NCI-H146 (cell line): ENCODE measurements at regions not wholly inside any gene's neighbourhood (a gene's known extent, or its start where the extent isn't known, plus 50 kb on each side); places are given as distances from the start of the nearest gene placed in this dataset.

ENCODE experiments used
- DNase-seq: peaks from one replicate; lab custom pipeline; 2025; lab: John Stamatoyannopoulos, UW

- DNase-seq: no peak
Observed at GRCh38 chr1:229033480-229033879, 237.4 kb upstream of the RAB4A start.

GRCh38 chr1:229034342-229034741 lies 236.6 kb upstream of the RAB4A start:
- no peak for DNase-seq

GRCh38 chr1:229035054-229035747 lies 235.7 kb upstream of the RAB4A start:
- DNase-seq: no peak

GRCh38 chr1:229035748-229036082 lies 235.2 kb upstream of the RAB4A start:
- no peak for DNase-seq

DNA sequence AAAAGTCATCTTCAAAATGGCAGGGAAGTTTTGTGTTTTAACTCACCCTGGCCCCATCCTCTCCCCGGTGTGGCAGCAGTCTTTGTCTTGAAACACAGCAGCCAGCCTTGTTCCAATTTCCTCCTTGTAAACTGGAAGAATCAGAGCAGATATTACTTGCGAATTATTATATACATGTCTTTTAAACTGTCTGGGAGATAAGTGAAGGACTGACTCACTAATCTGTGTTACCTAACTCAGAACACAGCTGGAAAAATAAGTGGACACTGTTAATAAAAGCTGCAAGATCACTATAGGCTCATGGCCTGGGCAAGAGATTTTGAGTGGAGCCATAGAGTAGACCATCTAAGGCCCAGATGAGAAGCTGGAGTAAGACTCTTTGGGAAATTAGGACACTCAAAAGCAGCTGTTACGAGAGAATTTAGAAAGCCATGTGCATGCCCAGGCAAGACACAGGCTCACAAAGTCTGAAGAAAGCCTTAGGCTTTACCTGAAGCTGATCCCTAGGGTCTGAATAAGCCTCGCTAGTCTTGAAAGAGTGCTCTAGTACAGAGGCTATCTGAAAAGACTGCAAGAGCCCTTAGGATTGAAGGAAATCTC lies 233.0 kb upstream of the RAB4A start:
- DNase-seq: no peak

DNA sequence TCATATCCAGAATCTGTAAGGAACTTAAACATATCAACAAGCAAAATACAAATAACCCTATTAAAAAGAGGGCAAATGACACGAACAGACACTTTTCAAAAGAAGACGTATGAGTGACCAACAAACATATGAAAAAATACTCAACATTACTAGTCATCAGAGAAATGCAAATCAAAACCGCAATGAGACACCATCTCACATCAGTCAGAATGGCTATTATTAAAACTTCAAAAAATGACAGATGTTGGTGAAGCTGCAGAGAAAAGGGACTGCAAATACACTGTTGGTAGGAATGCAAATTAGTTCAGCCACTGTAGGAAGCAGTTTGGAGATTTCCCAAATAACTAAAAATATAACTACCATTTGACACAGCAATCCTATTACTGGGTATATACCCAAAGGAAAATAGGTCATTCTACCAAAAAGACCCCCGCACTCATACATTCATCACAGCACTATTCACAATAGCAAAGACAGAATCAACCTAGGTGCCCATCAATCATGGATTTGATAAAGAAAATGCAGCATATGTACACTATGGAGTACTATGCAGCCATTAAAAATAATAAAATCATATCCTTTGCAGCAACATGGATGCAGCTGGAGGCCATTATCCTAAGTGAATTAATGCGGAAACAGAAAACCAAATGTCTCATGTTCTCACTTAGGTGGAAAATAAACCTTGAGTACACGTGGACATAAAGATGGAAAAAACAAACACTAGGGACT lies 230.1 kb upstream of the RAB4A start:
- DNase-seq: no peak

- DNase-seq: no peak
Observed at GRCh38 chr1:229041946-229042345, 229.0 kb upstream of the RAB4A start.

GRCh38 chr1:229042482-229042881 lies 228.4 kb upstream of the RAB4A start:
- no peak for DNase-seq

DNA sequence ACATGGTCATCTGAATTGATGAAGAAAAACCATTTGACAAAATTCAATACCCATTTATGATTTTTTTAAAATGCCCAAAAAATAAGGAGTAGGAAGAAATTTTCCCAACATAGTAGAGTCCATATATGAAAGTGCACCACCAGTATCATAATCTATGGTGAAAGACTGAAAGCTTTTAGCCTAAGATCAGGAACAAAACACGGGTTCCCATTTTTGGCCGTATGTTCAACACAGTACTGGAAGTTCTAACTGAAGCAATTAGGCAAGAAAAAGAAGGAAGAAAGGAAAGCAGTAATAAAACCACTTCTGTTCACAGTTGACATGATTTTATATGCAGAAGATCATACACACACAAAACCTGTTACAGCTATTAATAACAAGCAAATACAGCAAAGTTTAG lies 227.8 kb upstream of the RAB4A start:
- DNase-seq: no peak

- no peak for DNase-seq
Observed at GRCh38 chr1:229046251-229046853, 224.6 kb upstream of the RAB4A start.

- DNase-seq: no peak
Observed at GRCh38 chr1:229047161-229047839, 223.6 kb upstream of the RAB4A start.

GRCh38 chr1:229047840-229048620 lies 222.9 kb upstream of the RAB4A start:
- no peak for DNase-seq

GRCh38 chr1:229048896-229049295 lies 222.0 kb upstream of the RAB4A start:
- no peak for DNase-seq

- DNase-seq: no peak
Observed at GRCh38 chr1:229056046-229056445, 214.9 kb upstream of the RAB4A start.

DNA sequence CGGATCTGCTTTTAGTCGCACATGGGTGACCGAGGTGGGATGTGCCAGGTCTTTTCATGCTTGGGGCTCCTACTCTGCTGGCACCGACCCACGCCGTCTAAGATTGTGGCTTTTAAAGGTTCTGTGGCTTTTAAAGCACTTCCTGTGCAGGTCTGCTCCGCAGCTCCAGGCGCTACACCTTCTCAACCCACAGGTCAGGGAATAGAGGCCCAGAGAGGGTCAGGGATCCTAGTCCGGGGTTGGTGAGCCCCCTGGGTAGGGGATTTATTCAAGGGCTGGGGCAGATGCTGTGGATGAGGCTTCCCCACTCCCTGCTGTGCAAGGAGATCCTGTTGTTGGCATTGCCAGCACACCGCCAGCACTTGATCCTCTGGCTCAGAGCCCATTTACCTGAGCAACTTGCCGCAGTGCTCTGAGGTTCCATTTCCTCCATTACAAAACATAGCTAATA lies 212.8 kb upstream of the RAB4A start:
- no peak for DNase-seq

DNA sequence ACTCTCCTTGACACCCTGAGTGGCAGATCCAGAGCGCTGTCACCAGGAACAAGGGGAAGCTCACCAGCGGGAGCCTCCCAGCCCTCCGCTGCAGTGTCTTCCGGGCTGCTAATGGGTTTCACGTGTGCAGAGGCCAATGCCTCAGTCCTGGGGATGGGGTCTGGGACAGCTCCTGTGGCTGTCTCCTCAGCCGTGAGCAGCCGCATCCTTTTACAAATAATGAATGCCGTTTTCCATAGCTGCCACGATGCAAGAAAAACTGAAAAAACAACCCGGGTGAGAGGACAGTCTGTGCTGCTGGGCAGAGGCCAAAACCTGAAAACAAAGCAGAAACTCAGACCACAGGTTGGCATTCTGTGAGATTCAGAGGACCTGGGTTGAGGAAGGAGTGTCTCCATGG lies 212.2 kb upstream of the RAB4A start:
- no peak for DNase-seq

GRCh38 chr1:229059671-229060539 lies 211.0 kb upstream of the RAB4A start:
- DNase-seq: no peak

DNA sequence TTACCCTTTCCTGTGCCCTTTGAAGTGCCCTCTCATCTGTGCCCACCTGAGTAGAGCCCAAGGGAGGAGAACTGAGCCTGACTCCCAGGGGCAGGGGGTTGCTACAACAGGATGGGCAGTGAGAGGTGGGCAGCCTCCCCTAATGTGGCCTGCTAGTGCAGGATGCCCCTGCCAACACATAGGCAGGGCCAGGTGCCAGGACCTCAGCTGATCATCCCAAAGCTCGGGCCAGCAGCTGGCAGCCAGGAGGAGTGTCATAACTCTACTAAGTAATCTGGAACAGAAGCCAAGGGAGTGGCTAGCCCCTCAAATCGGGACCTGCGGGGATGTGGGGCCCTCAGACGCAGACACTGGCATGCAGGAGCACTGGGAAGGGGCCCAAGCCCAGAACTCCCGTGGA lies 208.8 kb upstream of the RAB4A start:
- DNase-seq: no peak

GRCh38 chr1:229063154-229063773 lies 207.6 kb upstream of the RAB4A start:
- DNase-seq: no peak
